H4 (cell line): ENCODE measurements at regions not wholly inside any gene's neighbourhood (a gene's known extent, or its start where the extent isn't known, plus 50 kb on each side); places are given as distances from the start of the nearest gene placed in this dataset.
A peak's percentile ranks its signal among the peaks of the same experiment; 100 is the strongest.
"Not testable (repeated sequence)": the region's sequence is repeated elsewhere in the genome, so short reads cannot be mapped to it uniquely, and the experiment has no call there.

Experiments
- DNase-seq: peaks from one replicate; pipeline ENCODE4 v3.0.0-alpha.2; 2015; ENCODE audit warnings: low spot score

- DNase-seq, result not testable (repeated sequence)
Observed at GRCh38 chr5:36782612-36783011, 94.0 kb upstream of the NIPBL start.

DNA sequence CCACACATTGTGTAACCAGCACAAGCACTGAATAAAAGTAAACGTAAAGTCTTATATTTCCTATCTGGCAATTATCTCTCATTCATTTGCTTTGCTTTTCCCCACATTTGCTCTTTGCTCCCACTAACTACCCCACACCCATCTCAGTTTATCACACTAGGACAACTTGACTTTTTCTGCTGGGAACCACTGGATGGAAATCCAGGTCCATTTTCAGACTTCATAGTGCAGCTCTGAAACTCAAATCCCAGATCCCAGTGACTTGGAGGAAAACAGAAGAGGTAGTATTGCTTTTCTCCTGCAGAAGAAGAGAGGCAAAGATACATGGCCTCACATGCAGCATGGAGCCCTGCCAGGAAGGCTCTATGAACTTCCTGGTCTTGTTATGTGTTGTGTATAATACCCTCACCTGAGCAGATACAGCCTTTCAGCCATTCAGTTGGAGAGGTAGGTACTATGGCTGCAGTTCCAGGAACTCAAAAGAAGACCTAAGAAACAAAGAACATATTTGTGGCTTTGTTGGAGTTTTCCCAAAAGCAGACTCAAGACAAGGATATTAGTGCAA is 90.0 kb upstream of the NIPBL start:
- no peak for DNase-seq

DNA sequence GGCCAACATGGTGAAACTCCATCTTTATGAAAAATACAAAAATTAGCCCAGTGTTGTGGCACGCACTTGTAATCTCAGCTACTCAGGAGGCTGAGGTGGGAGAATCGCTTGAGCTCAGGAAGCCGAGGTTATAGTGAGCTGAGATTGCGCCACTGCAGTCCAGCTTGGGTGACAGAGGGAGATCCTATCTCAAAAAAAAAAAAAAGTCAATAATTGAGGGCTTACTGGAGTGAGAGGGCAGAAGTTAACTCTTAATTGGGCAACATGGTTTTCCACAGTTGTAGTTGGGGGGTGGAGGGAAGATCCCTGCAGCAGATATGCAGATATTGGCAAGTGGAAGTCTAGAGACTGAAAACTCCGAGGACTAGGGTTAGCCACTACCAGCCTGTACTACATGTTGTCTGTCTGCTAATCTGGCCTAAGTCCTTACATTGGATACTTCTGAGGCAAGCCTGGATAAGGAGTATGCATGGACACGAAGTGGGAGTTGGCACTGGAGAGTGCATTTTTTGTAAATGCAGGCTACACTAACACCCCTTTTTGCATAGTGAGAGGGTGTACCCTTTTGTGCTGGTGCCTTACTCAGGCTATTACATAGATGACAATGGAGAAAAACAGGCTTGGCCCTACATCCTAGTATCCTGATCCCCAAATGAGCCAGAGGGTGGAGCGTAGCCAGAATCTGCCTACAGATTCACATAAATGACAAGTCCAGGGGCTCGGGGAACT is 89.0 kb upstream of the NIPBL start:
- no peak for DNase-seq

- DNase-seq, result peak; percentile 51
Observed at GRCh38 chr5:36790847-36791246, 85.7 kb upstream of the NIPBL start.

DNA sequence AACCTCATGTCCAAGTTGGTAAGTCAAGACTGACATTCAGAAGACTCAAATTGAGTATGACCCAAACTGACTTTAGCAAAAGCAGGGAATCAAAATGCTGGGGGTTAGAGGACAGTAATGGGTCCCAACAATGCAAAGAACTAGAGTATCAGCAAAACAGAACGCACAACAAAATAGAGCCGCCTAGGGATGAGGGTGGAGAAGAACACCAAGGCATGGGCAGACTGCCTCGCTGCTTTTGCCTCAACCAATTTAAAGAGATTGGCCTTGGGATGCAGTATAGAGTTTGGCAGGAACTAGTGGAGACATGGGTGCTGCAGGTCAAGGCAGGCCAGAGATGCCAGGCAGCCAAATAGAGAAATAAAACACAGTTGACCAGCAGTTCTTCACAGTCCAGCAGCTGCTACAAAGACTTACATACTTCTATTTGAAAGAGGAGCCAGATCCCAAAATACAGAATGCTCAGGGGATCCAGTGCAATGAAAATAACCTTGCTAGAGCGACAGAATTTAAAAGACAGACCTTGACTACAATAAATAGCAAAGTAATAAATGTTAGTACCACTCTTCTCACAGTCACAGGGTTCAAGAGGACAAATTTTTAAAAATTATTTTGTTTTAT is 83.9 kb upstream of the NIPBL start:
- DNase-seq, result no peak

DNA sequence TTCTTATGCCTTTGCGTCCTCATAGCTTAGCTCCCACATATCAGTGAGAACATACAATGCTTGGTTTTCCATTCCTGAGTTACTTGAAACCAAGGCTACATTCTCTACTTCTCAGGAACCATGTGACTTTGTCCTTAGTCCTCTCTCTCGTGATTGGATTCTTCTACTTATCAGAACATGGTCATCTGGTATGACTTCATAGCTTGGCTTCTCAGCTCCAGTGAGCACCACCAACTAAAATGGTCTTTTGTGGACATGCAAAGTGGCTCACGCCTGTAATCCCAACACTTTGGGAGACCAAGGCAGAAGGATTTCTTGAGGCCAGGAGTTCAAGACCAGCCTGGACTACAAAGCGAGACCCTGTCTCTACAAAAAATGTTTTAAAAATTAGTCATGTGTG is 81.2 kb upstream of the NIPBL start:
- DNase-seq, result no peak

GRCh38 chr5:36796155-36796554 is 80.4 kb upstream of the NIPBL start:
- DNase-seq, result peak; percentile 21

- no peak for DNase-seq
Observed at GRCh38 chr5:36801523-36801922, 75.0 kb upstream of the NIPBL start.

DNA sequence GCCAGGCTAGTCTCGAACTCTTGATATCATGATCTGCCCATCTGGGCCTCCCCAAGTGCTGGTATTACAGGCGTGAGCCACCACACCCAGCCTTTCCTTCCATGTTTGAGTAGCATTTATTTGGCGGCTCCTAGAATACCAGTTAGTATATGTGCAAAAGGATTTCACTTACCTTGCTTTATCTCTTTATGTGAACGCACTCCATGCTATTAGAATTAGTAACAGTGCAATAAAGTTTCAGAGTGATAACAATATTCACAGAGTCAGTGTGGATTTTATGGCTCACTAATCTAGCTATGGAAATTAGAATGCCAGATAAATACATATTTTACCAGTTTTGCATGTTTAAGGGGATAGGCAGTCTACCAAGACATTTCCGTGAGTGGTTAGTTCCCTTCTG is 74.4 kb upstream of the NIPBL start:
- DNase-seq, result no peak

DNA sequence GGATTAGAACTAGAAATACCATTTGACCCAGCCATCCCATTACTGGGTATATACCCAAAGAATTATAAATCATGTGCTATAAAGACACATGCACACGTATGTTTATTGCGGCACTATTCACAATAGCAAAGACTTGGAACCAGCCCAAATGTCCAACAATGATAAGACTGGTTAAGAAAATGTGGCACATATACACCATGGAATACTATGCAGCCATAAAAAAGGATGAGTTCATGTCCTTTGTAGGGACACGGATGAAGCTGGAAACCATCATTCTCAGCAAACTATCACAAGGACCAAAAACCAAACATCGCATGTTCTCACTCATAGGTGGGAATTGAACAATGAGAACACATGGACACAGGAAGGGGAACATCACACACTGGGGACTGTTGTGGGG is 63.3 kb upstream of the NIPBL start:
- not testable (repeated sequence) for DNase-seq

GRCh38 chr5:36815871-36816270 is 60.7 kb upstream of the NIPBL start:
- DNase-seq, result no peak

- no peak for DNase-seq
Observed at GRCh38 chr5:36820900-36821299, 55.7 kb upstream of the NIPBL start.

- DNase-seq, result no peak
Observed at GRCh38 chr5:36826694-36827093, 49.9 kb upstream of the NIPBL start.
